CD4-positive, alpha-beta T cell (primary cell): ENCODE measurements at regions not wholly inside any gene's neighbourhood (a gene's known extent, or its start where the extent isn't known, plus 50 kb on each side); places are given as distances from the start of the nearest gene placed in this dataset.

Experiments
- ATAC-seq: fragments of 200-7000 bp; cut with Tn5 transposase; one replicate; pipeline ENCODE4 v1.10.0; 2022; ENCODE audit warnings: mild to moderate bottlenecking; ENCODE audit not compliant: poor library complexity
- CTCF ChIA-PET: fragments of 350-600 bp; sonication (Branson Sonifier 250); formaldehyde crosslinking; loops from one replicate; lab custom pipeline; 2021; ENCODE audit warnings: antibody characterized with exemption, inconsistent platforms; lab: Charles Lee
- POLR2A ChIA-PET: fragments of 350-600 bp; sonication (Branson Sonifier 250); formaldehyde crosslinking; loops from one replicate; lab custom pipeline; 2021; ENCODE audit warnings: antibody characterized with exemption, inconsistent platforms; lab: Charles Lee
- DNase-seq, 14 experiments: peaks; one replicate each; pipeline ENCODE4 v3.0.0-alpha.2; 2013 to 2020; ENCODE audit warnings: mixed read lengths in 2 of 14
- H3K27ac ChIP-seq, 2 donors: one replicate each; pipeline versions ENCODE4 v1.5.1 to v1.7.0; 2013; ENCODE audit warnings: low read length in 2 of 2, low read depth in 1 of 2, mild to moderate bottlenecking in 1 of 2
- H3K27me3 ChIP-seq, 2 experiments: 1 replicate in 1 of 2; 2 replicates in 1 of 2; pipeline versions ENCODE4 v1.6.1 to v1.7.0; 2013; ENCODE audit warnings: low read length in 2 of 2, control low read depth in 1 of 2, mild to moderate bottlenecking in 1 of 2, moderate library complexity in 1 of 2; ENCODE audit not compliant: insufficient read depth in 2 of 2, control insufficient read depth in 1 of 2
- H3K36me3 ChIP-seq: one replicate; pipeline ENCODE4 v1.6.1; 2013; ENCODE audit warnings: low read length, control low read depth; ENCODE audit not compliant: insufficient read depth
- H3K4me1 ChIP-seq: one replicate; pipeline ENCODE4 v1.6.1; 2013; ENCODE audit warnings: low read length, control low read depth; ENCODE audit not compliant: insufficient read depth
- H3K4me3 ChIP-seq: one replicate; pipeline ENCODE4 v1.5.1; 2013; ENCODE audit warnings: mild to moderate bottlenecking, low read length, moderate library complexity
- H3K9me3 ChIP-seq, 2 experiments: 1 replicate in 1 of 2; 2 replicates in 1 of 2; pipeline versions ENCODE4 v1.6.1 to v1.7.0; 2013; ENCODE audit warnings: low read length in 2 of 2, mild to moderate bottlenecking in 2 of 2, control low read depth in 1 of 2, moderate library complexity in 1 of 2; ENCODE audit not compliant: control insufficient read depth in 1 of 2, insufficient read depth in 1 of 2
- H3K27ac Mint-ChIP-seq: one replicate; pipeline ENCODE4 v1.8.0; 2020; ENCODE audit warnings: mixed read lengths
- H3K27me3 Mint-ChIP-seq: one replicate; pipeline ENCODE4 v1.8.0; 2021; ENCODE audit warnings: mixed read lengths
- H3K36me3 Mint-ChIP-seq: one replicate; pipeline ENCODE4 v1.8.0; 2021; ENCODE audit warnings: low read depth, mixed read lengths
- H3K4me1 Mint-ChIP-seq: one replicate; pipeline ENCODE4 v1.8.0; 2021; ENCODE audit warnings: low read depth, mixed read lengths
- H3K4me3 Mint-ChIP-seq: one replicate; pipeline ENCODE4 v1.8.0; 2020; ENCODE audit warnings: mild to moderate bottlenecking, mixed read lengths
- H3K9me3 Mint-ChIP-seq: one replicate; pipeline ENCODE4 v1.8.0; 2020; ENCODE audit warnings: mixed read lengths
- CTCF ChIP-seq: fragments of 200-600 bp; IDR thresholded peaks from one replicate; pipeline ENCODE4 v1.8.0; 2022; ENCODE audit warnings: antibody characterized with exemption, mild to moderate bottlenecking
- intact Hi-C, 2 experiments: fragments of 100-400 bp; cut with DNase I in 1 of 2; cut with micrococcal nuclease in 1 of 2; formaldehyde crosslinking; loops; one replicate each; pipeline versions ENCODE4 v1.15.1 to v1.9.0; 2023 to 2025; cut with DNase I, micrococcal nuclease

GRCh38 chr15:81491414-81492096 is 117.5 kb upstream of the TMC3 start:
- Mint-ChIP-seq H3K36me3 (no peaks in the 10 kb centered on the region), H3K4me1 (no peaks in the 10 kb centered on the region), H3K27ac (no peak overlapping the region), H3K9me3 (no peaks in the 10 kb centered on the region), H3K4me3 (no peak overlapping the region), H3K27me3 (peaks cover 23% of the 10 kb centered on the region)
- ChIA-PET CTCF (no interaction called here), POLR2A (no interaction called here)
- H3K4me3 ChIP-seq, result no peak overlapping the region
- TF ChIP-seq CTCF, result no peak
- no peaks in the 10 kb centered on the region for H3K36me3 ChIP-seq
- no peaks in the 10 kb centered on the region for H3K27me3 ChIP-seq
- no peaks in the 10 kb centered on the region for H3K4me1 ChIP-seq
- DNase-seq, result no peak
- no peak overlapping the region for H3K27ac ChIP-seq
- no peak for ATAC-seq
- intact Hi-C loops, result no loop called here
- no peaks in the 10 kb centered on the region for H3K9me3 ChIP-seq

GRCh38 chr15:81485806-81486205 is 111.8 kb upstream of the TMC3 start:
- DNase-seq (no peak), ATAC-seq (no peak)
- H3K36me3 ChIP-seq, result no peaks in the 10 kb centered on the region
- H3K4me3 ChIP-seq, result no peak overlapping the region
- H3K4me1 ChIP-seq, result no peaks in the 10 kb centered on the region
- intact Hi-C loops, result no loop called here
- CTCF ChIA-PET, result no interaction called here
- H3K27me3 Mint-ChIP-seq, result peaks cover 13% of the 10 kb centered on the region
- no peak for TF ChIP-seq CTCF
- no peaks in the 10 kb centered on the region for H3K4me1 Mint-ChIP-seq
- H3K27me3 ChIP-seq, result no peaks in the 10 kb centered on the region
- no peak overlapping the region for H3K27ac ChIP-seq
- H3K27ac Mint-ChIP-seq, result no peak overlapping the region
- no peaks in the 10 kb centered on the region for H3K9me3 ChIP-seq
- POLR2A ChIA-PET, result no interaction called here
- no peaks in the 10 kb centered on the region for H3K9me3 Mint-ChIP-seq
- no peak overlapping the region for H3K4me3 Mint-ChIP-seq
- H3K36me3 Mint-ChIP-seq, result no peaks in the 10 kb centered on the region

GRCh38 chr15:81484086-81484955 is 110.3 kb upstream of the TMC3 start:
- H3K36me3 Mint-ChIP-seq, result no peaks in the 10 kb centered on the region
- CTCF ChIA-PET, result no interaction called here
- H3K27ac Mint-ChIP-seq, result no peak overlapping the region

More at GRCh38 chr15:81484086-81484955, 110.3 kb upstream of the TMC3 start:
- Histone ChIP-seq H3K4me1 (no peaks in the 10 kb centered on the region), H3K9me3 (no peaks in the 10 kb centered on the region), H3K4me3 (no peak overlapping the region), H3K27ac (no peak overlapping the region), H3K27me3 (no peaks in the 10 kb centered on the region), H3K36me3 (no peaks in the 10 kb centered on the region)
- DNase-seq (no peak), ATAC-seq (no peak)
- H3K27me3 Mint-ChIP-seq, result peaks cover 18% of the 10 kb centered on the region
- TF ChIP-seq CTCF, result no peak
- intact Hi-C loops, result no loop called here
- no peaks in the 10 kb centered on the region for H3K4me1 Mint-ChIP-seq
- POLR2A ChIA-PET, result no interaction called here
- H3K4me3 Mint-ChIP-seq, result no peak overlapping the region
- no peaks in the 10 kb centered on the region for H3K9me3 Mint-ChIP-seq
